ENCODE measurements at regions not wholly inside any gene's neighbourhood (a gene's known extent, or its start where the extent isn't known, plus 50 kb on each side); places are given as distances from the start of the nearest gene placed in this dataset.

- TF ChIP-seq CREB1 (IDR thresholded peaks at IDR 0.05; ENCODE audit: low read depth) (no peak), NFIC (IDR thresholded peaks at IDR 0.05) (no peak), EGR1 (IDR thresholded peaks at IDR 0.05) (no peak), ZBTB7A (IDR thresholded peaks at IDR 0.05; ENCODE audit: low read depth) (no peak), CEBPB (IDR thresholded peaks at IDR 0.05) (no peak)
- TF ChIP-seq, protein P1, sequence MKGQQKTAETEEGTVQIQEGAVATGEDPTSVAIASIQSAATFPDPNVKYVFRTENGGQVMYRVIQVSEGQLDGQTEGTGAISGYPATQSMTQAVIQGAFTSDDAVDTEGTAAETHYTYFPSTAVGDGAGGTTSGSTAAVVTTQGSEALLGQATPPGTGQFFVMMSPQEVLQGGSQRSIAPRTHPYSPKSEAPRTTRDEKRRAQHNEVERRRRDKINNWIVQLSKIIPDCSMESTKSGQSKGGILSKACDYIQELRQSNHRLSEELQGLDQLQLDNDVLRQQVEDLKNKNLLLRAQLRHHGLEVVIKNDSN (IDR thresholded peaks at IDR 0.05), result no peak
Observed at GRCh38 chr13:74869846-74870245, 612.1 kb downstream of the TBC1D4 start.

DNA sequence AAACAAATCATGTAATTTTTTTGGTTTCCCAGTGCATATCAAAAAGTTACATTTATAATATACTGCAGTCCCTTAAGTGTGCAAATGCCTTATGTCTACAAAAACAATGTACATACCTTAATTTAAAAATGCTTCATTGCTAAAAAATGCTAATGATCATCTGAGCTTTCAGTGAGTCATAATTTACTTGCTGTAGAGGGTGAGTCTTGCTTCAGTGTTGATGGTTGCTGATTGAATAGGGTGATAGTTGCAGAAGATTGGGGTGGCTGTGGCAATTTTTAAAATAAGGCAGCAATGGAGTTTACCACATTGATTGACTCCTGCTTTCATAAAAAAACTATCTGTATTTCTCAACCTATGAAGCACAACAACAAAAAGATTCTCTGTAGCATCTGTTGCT lies 613.9 kb downstream of the TBC1D4 start:
- no peak for TF ChIP-seq FOXM1 (IDR thresholded peaks at IDR 0.05; ENCODE audit: borderline replicate concordance, low read depth)
- no peak for TF ChIP-seq EGR1 (IDR thresholded peaks at IDR 0.05)
- no peak for TF ChIP-seq TCF12 (IDR thresholded peaks at IDR 0.05; ENCODE audit: low read depth)
- TF ChIP-seq RAD21 (IDR thresholded peaks at IDR 0.05; ENCODE audit: low read depth), result no peak
- TF ChIP-seq MAX (IDR thresholded peaks at IDR 0.05), result no peak
- no peak for TF ChIP-seq CEBPB (IDR thresholded peaks at IDR 0.05)

- TF ChIP-seq TCF12 (IDR thresholded peaks at IDR 0.05; ENCODE audit: low read depth) (no peak), CREB1 (IDR thresholded peaks at IDR 0.05; ENCODE audit: low read depth) (no peak), MAX (IDR thresholded peaks at IDR 0.05) (no peak), CEBPB (IDR thresholded peaks at IDR 0.05) (no peak), ZBTB7A (IDR thresholded peaks at IDR 0.05; ENCODE audit: low read depth) (no peak), EGR1 (IDR thresholded peaks at IDR 0.05) (no peak), NFIC (IDR thresholded peaks at IDR 0.05) (no peak), EP300 (IDR thresholded peaks at IDR 0.05; ENCODE audit: borderline replicate concordance) (no peak), TEAD4 (IDR thresholded peaks at IDR 0.05) (no peak)
- TF ChIP-seq, protein P2, sequence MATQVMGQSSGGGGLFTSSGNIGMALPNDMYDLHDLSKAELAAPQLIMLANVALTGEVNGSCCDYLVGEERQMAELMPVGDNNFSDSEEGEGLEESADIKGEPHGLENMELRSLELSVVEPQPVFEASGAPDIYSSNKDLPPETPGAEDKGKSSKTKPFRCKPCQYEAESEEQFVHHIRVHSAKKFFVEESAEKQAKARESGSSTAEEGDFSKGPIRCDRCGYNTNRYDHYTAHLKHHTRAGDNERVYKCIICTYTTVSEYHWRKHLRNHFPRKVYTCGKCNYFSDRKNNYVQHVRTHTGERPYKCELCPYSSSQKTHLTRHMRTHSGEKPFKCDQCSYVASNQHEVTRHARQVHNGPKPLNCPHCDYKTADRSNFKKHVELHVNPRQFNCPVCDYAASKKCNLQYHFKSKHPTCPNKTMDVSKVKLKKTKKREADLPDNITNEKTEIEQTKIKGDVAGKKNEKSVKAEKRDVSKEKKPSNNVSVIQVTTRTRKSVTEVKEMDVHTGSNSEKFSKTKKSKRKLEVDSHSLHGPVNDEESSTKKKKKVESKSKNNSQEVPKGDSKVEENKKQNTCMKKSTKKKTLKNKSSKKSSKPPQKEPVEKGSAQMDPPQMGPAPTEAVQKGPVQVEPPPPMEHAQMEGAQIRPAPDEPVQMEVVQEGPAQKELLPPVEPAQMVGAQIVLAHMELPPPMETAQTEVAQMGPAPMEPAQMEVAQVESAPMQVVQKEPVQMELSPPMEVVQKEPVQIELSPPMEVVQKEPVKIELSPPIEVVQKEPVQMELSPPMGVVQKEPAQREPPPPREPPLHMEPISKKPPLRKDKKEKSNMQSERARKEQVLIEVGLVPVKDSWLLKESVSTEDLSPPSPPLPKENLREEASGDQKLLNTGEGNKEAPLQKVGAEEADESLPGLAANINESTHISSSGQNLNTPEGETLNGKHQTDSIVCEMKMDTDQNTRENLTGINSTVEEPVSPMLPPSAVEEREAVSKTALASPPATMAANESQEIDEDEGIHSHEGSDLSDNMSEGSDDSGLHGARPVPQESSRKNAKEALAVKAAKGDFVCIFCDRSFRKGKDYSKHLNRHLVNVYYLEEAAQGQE (IDR thresholded peaks at IDR 0.05; ENCODE audit: low read depth), result no peak
Observed at GRCh38 chr13:74867460-74867859, 614.5 kb downstream of the TBC1D4 start.

- TF ChIP-seq TAF1 (IDR thresholded peaks at IDR 0.05; ENCODE audit: low read depth), result no peak
- TF ChIP-seq, protein P1 (IDR thresholded peaks at IDR 0.05), result no peak
- TF ChIP-seq TCF12 (IDR thresholded peaks at IDR 0.05; ENCODE audit: low read depth), result no peak
- TF ChIP-seq TEAD4 (IDR thresholded peaks at IDR 0.05), result no peak
- no peak for TF ChIP-seq MAX (IDR thresholded peaks at IDR 0.05)
- TF ChIP-seq NFIC (IDR thresholded peaks at IDR 0.05), result no peak
- no peak for TF ChIP-seq YY1 (IDR thresholded peaks at IDR 0.05; ENCODE audit: low read depth)
- TF ChIP-seq EGR1 (IDR thresholded peaks at IDR 0.05), result no peak
- TF ChIP-seq ZBTB7A (IDR thresholded peaks at IDR 0.05; ENCODE audit: low read depth), result no peak
- TF ChIP-seq, protein P2 (IDR thresholded peaks at IDR 0.05; ENCODE audit: low read depth), result no peak
- no peak for TF ChIP-seq EP300 (IDR thresholded peaks at IDR 0.05; ENCODE audit: borderline replicate concordance)
- TF ChIP-seq FOXM1 (IDR thresholded peaks at IDR 0.05; ENCODE audit: borderline replicate concordance, low read depth), result no peak
- TF ChIP-seq CREB1 (IDR thresholded peaks at IDR 0.05; ENCODE audit: low read depth), result no peak
- no peak for TF ChIP-seq RAD21 (IDR thresholded peaks at IDR 0.05; ENCODE audit: low read depth)
- TF ChIP-seq CEBPB (IDR thresholded peaks at IDR 0.05), result no peak
Observed at GRCh38 chr13:74866101-74866500, 615.9 kb downstream of the TBC1D4 start.

DNA sequence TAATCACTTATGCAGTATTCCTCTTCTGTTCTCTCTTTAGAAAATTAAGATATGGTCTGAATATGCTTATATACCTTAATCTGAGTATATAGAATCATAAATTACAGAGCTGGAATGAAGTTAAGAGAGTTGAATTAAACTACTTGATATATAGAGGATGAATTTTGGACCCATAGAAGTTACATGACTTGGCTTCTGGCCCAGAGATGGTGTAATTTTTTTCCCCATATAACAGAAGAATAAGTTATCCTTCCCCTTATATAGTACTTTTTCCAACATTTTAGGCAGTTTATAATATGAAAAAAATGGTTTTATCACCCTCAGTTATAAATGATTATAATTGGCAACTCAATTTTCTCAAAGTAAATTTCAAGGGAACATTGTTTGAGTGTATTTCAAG lies 616.3 kb downstream of the TBC1D4 start:
- no peak for TF ChIP-seq ZBTB7A (IDR thresholded peaks at IDR 0.05; ENCODE audit: low read depth)
- TF ChIP-seq EP300 (IDR thresholded peaks at IDR 0.05; ENCODE audit: borderline replicate concordance), result no peak
- TF ChIP-seq CEBPB (IDR thresholded peaks at IDR 0.05), result no peak
- TF ChIP-seq FOXM1 (IDR thresholded peaks at IDR 0.05; ENCODE audit: borderline replicate concordance, low read depth), result no peak
- TF ChIP-seq, protein P1 (IDR thresholded peaks at IDR 0.05), result no peak
- no peak for TF ChIP-seq TEAD4 (IDR thresholded peaks at IDR 0.05)
- TF ChIP-seq MAX (IDR thresholded peaks at IDR 0.05), result no peak
- TF ChIP-seq TAF1 (IDR thresholded peaks at IDR 0.05; ENCODE audit: low read depth), result no peak
- TF ChIP-seq RAD21 (IDR thresholded peaks at IDR 0.05; ENCODE audit: low read depth), result no peak
- TF ChIP-seq YY1 (IDR thresholded peaks at IDR 0.05; ENCODE audit: low read depth), result no peak
- TF ChIP-seq, protein P2 (IDR thresholded peaks at IDR 0.05; ENCODE audit: low read depth), result no peak
- TF ChIP-seq NFIC (IDR thresholded peaks at IDR 0.05), result no peak
- no peak for TF ChIP-seq EGR1 (IDR thresholded peaks at IDR 0.05)
- TF ChIP-seq CREB1 (IDR thresholded peaks at IDR 0.05; ENCODE audit: low read depth), result no peak
- no peak for TF ChIP-seq TCF12 (IDR thresholded peaks at IDR 0.05; ENCODE audit: low read depth)

Measured in Ishikawa (cell line).